22Rv1 (cell line): ENCODE measurements at regions not wholly inside any gene's neighbourhood (a gene's known extent, or its start where the extent isn't known, plus 50 kb on each side); places are given as distances from the start of the nearest gene placed in this dataset.

Experiments
- H3K27ac ChIP-seq: fragments of 450-650 bp; 2 replicates; pipeline ENCODE4 v1.5.1; 2017
- CTCF ChIP-seq: fragments of 450-650 bp; IDR thresholded peaks from 2 replicates; pipeline ENCODE4 v1.5.1; 2017; ENCODE audit warnings: mild to moderate bottlenecking
- ZFX ChIP-seq: fragments of 450-650 bp; IDR thresholded peaks from 2 replicates; pipeline ENCODE4 v1.6.1; 2017; ENCODE audit warnings: antibody characterized with exemption, borderline replicate concordance

GRCh38 chr2:120568089-120568974, 167.3 kb upstream of the GLI2 start:
- H3K27ac ChIP-seq, result no peak overlapping the region
- TF ChIP-seq ZFX (no peak), CTCF (no peak)

GRCh38 chr2:120568975-120569268, 166.7 kb upstream of the GLI2 start:
- no peak for TF ChIP-seq ZFX
- no peak for TF ChIP-seq CTCF
- H3K27ac ChIP-seq, result no peak overlapping the region

GRCh38 chr2:120570001-120570400, 165.7 kb upstream of the GLI2 start:
- no peak for TF ChIP-seq CTCF
- no peak for TF ChIP-seq ZFX
- no peak overlapping the region for H3K27ac ChIP-seq

- no peak overlapping the region for H3K27ac ChIP-seq
- TF ChIP-seq ZFX (no peak), CTCF (no peak)
Measured at GRCh38 chr2:120570546-120570945, 165.1 kb upstream of the GLI2 start.

- no peak overlapping the region for H3K27ac ChIP-seq
- TF ChIP-seq ZFX (no peak), CTCF (no peak)
Measured at GRCh38 chr2:120571015-120571728, 164.5 kb upstream of the GLI2 start.

- no peak overlapping the region for H3K27ac ChIP-seq
- TF ChIP-seq ZFX, result no peak
- TF ChIP-seq CTCF, result no peak
Measured at GRCh38 chr2:120572226-120572625, 163.4 kb upstream of the GLI2 start.

- TF ChIP-seq CTCF, result no peak
- TF ChIP-seq ZFX, result no peak
Measured at GRCh38 chr2:120574620-120575019, 161.0 kb upstream of the GLI2 start.

More at GRCh38 chr2:120574620-120575019, 161.0 kb upstream of the GLI2 start:
- H3K27ac ChIP-seq, result no peak overlapping the region
